K562 (cell line): ENCODE measurements at regions not wholly inside any gene's neighbourhood (a gene's known extent, or its start where the extent isn't known, plus 50 kb on each side); places are given as distances from the start of the nearest gene placed in this dataset.

Experiments used
- DDX20 ChIP-seq: fragments of 450-650 bp; IDR thresholded peaks from 2 replicates; pipeline ENCODE4 v1.6.1; 2016; ENCODE audit warnings: missing genetic modification characterization, low read depth, mild to moderate bottlenecking, missing compliant biosample characterization, moderate library complexity
- FOXM1 ChIP-seq, 2 experiments: fragments of 450-650 bp in 1 of 2; sonication (generic) in 1 of 2; formaldehyde crosslinking in 1 of 2; IDR thresholded peaks; 2 replicates each; pipeline versions ENCODE4 v1.6.1 to v1.9.0; 2017 to 2022; ENCODE audit warnings: low read depth in 2 of 2, mild to moderate bottlenecking in 2 of 2, missing genetic modification reagents in 1 of 2, moderate library complexity in 1 of 2
- FOXP1 ChIP-seq: sonication (generic); formaldehyde crosslinking; IDR thresholded peaks from 2 replicates; pipeline ENCODE4 v1.8.0; 2022; ENCODE audit warnings: mild to moderate bottlenecking, missing genetic modification reagents
- GMEB1 ChIP-seq: fragments of 250-450 bp; sonication (Bioruptor Pico); IDR thresholded peaks from 2 replicates; pipeline ENCODE4 v1.4.0; 2020; ENCODE audit warnings: mild to moderate bottlenecking
- NR2F6 ChIP-seq: fragments of 450-650 bp; formaldehyde crosslinking; IDR thresholded peaks from 2 replicates; pipeline ENCODE4 v1.4.0; 2020; ENCODE audit warnings: mild to moderate bottlenecking
- PATZ1 ChIP-seq: fragments of 250-450 bp; sonication (Bioruptor Pico); IDR thresholded peaks from 2 replicates; pipeline ENCODE4 v1.5.0; 2020; ENCODE audit warnings: mild to moderate bottlenecking, borderline replicate concordance
- PCBP1 ChIP-seq: fragments of 200-400 bp; formaldehyde crosslinking; IDR thresholded peaks from 2 replicates; pipeline ENCODE4 v1.6.1; 2018; ENCODE audit warnings: mild to moderate bottlenecking, low read depth, low read length; ENCODE audit not compliant: poor library complexity, severe bottlenecking
- PKNOX1 ChIP-seq: fragments of 450-650 bp; IDR thresholded peaks from 2 replicates; pipeline ENCODE4 v1.6.1; 2016
- TFAM ChIP-seq: fragments of 250-450 bp; sonication (Bioruptor Pico); conservative IDR thresholded peaks from 2 replicates; pipeline ENCODE4 v1.5.0; 2021; ENCODE audit warnings: mild to moderate bottlenecking, moderate library complexity
- THRB ChIP-seq: fragments of 450-650 bp; formaldehyde crosslinking; conservative IDR thresholded peaks from 2 replicates; pipeline ENCODE4 v1.4.0; 2022; ENCODE audit warnings: mild to moderate bottlenecking, missing genetic modification characterization
- ZBTB26 ChIP-seq: fragments of 450-650 bp; formaldehyde crosslinking; IDR thresholded peaks from 2 replicates; pipeline ENCODE4 v1.4.0; 2022; ENCODE audit warnings: missing genetic modification characterization
- ZBTB43 ChIP-seq: sonication (generic); formaldehyde crosslinking; IDR thresholded peaks from 2 replicates; pipeline ENCODE4 v1.8.0; 2023; ENCODE audit warnings: mild to moderate bottlenecking, missing genetic modification reagents
- ZNF41 ChIP-seq: fragments of 250-450 bp; sonication (Bioruptor Pico); conservative IDR thresholded peaks from 2 replicates; pipeline ENCODE4 v1.4.0; 2020; ENCODE audit warnings: mild to moderate bottlenecking

- TF ChIP-seq THRB (CRISPR knock-in tag) (no peak), TFAM (CRISPR knock-in tag) (no peak), ZBTB43 (CRISPR knock-in tag) (no peak), PKNOX1 (no peak), ZBTB26 (CRISPR knock-in tag) (no peak), FOXM1 (IDR thresholded peaks at IDR 0.05; ENCODE audit: low read depth) (no peak), FOXM1 (CRISPR knock-in tag; IDR thresholded peaks at IDR 0.05; ENCODE audit: low read depth) (no peak), NR2F6 (CRISPR knock-in tag) (no peak), PCBP1 (no peak), GMEB1 (no peak), PATZ1 (no peak), ZNF41 (CRISPR knock-in tag) (no peak), DDX20 (tag) (no peak), FOXP1 (CRISPR knock-in tag) (no peak)
These were observed 183.7 kb upstream of the KLF14 start (continued) for GRCh38 chr7:130917669-130918128.
